DOHH2 (cell line): ENCODE measurements at regions not wholly inside any gene's neighbourhood (a gene's known extent, or its start where the extent isn't known, plus 50 kb on each side); places are given as distances from the start of the nearest gene placed in this dataset.

ENCODE experiments used
- EZH2phosphoT487 ChIP-seq: fragments of 200-600 bp; sonication (generic); IDR thresholded peaks from 2 replicates; pipeline ENCODE4 v1.6.1; 2017; ENCODE audit warnings: borderline replicate concordance, mild to moderate bottlenecking, antibody characterized with exemption, low read length, moderate library complexity, mixed read lengths
- TF ChIP-seq, protein P1 (sequence below): fragments of 200-600 bp; sonication (generic); IDR thresholded peaks from one replicate; pipeline ENCODE4 v1.5.1; 2014; ENCODE audit warnings: antibody characterized with exemption, mild to moderate bottlenecking, low read depth, low read length; ENCODE audit not compliant: poor library complexity, severe bottlenecking

DNA sequence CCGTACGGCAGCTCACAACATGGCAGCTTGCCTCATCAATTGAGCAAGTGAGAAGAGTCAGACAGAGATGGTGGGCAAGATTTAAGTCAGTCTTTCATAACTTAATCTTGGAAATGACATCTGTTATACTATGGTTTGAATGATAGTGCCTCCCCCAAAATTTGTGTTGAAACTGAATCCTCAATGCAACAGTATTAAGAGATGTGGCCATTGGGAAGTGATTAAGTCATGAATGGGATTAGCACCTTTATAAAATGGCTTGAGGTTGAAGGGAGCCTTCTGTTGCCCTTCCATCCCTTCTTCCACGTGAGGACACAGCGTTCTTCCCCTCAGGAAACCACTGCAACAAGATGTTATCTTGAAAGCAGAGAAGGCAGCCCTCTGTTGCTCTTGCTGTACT lies 124.2 kb downstream of the C12orf75 start:
- TF ChIP-seq, protein P1, sequence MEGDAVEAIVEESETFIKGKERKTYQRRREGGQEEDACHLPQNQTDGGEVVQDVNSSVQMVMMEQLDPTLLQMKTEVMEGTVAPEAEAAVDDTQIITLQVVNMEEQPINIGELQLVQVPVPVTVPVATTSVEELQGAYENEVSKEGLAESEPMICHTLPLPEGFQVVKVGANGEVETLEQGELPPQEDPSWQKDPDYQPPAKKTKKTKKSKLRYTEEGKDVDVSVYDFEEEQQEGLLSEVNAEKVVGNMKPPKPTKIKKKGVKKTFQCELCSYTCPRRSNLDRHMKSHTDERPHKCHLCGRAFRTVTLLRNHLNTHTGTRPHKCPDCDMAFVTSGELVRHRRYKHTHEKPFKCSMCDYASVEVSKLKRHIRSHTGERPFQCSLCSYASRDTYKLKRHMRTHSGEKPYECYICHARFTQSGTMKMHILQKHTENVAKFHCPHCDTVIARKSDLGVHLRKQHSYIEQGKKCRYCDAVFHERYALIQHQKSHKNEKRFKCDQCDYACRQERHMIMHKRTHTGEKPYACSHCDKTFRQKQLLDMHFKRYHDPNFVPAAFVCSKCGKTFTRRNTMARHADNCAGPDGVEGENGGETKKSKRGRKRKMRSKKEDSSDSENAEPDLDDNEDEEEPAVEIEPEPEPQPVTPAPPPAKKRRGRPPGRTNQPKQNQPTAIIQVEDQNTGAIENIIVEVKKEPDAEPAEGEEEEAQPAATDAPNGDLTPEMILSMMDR: no peak
- no peak for TF ChIP-seq EZH2phosphoT487
